ENCODE measurements at regions not wholly inside any gene's neighbourhood (a gene's known extent, or its start where the extent isn't known, plus 50 kb on each side); places are given as distances from the start of the nearest gene placed in this dataset.

DNA sequence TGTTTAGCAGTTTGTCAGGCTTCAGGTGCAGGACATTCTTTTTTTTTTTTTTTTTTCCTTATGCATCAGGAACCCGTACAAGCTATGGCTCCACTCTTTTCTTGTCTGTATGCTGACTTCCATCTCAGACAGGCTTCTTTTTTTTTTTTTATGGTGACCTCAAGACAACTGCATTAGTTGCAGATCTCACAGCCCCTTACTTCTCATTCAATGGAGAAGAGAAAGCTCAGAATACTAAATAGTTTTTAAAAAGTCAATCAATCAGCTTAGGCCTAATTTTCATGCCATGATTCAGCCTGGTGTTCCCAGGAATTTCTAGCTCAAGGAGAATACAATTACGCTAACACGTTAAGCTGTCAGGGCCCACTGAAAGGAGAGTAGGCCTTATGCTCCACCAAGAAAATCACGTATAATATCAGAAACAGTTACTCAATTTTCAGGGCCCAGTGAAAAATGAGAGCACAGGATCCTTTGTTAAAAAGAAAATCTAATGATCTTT lies 1596.0 kb upstream of the MIR17HG start (continued):
- TF ChIP-seq EZH2 (IDR thresholded peaks at IDR 0.05; ENCODE audit: low read depth, unreplicated experiment), result no peak
- no peak for TF ChIP-seq JUNB (IDR thresholded peaks at IDR 0.05; ENCODE audit: unreplicated experiment)
- no peak for TF ChIP-seq CREB1 (CRISPR knock-in tag; IDR thresholded peaks at IDR 0.05; ENCODE audit: low read depth)
- no peak for TF ChIP-seq STAT1 (IDR thresholded peaks at IDR 0.05; ENCODE audit: unreplicated experiment)
- TF ChIP-seq, protein P1, sequence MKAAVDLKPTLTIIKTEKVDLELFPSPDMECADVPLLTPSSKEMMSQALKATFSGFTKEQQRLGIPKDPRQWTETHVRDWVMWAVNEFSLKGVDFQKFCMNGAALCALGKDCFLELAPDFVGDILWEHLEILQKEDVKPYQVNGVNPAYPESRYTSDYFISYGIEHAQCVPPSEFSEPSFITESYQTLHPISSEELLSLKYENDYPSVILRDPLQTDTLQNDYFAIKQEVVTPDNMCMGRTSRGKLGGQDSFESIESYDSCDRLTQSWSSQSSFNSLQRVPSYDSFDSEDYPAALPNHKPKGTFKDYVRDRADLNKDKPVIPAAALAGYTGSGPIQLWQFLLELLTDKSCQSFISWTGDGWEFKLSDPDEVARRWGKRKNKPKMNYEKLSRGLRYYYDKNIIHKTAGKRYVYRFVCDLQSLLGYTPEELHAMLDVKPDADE (IDR thresholded peaks at IDR 0.05), result no peak
- no peak for TF ChIP-seq ZNF114 (CRISPR knock-in tag; IDR thresholded peaks at IDR 0.05)
- TF ChIP-seq NANOG (IDR thresholded peaks at IDR 0.05; ENCODE audit: borderline replicate concordance), result no peak
- TF ChIP-seq, protein P2, sequence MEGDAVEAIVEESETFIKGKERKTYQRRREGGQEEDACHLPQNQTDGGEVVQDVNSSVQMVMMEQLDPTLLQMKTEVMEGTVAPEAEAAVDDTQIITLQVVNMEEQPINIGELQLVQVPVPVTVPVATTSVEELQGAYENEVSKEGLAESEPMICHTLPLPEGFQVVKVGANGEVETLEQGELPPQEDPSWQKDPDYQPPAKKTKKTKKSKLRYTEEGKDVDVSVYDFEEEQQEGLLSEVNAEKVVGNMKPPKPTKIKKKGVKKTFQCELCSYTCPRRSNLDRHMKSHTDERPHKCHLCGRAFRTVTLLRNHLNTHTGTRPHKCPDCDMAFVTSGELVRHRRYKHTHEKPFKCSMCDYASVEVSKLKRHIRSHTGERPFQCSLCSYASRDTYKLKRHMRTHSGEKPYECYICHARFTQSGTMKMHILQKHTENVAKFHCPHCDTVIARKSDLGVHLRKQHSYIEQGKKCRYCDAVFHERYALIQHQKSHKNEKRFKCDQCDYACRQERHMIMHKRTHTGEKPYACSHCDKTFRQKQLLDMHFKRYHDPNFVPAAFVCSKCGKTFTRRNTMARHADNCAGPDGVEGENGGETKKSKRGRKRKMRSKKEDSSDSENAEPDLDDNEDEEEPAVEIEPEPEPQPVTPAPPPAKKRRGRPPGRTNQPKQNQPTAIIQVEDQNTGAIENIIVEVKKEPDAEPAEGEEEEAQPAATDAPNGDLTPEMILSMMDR (conservative IDR thresholded peaks at IDR 0.05; ENCODE audit: low read depth in 2 of 2), result no peak
- TF ChIP-seq, protein P3, sequence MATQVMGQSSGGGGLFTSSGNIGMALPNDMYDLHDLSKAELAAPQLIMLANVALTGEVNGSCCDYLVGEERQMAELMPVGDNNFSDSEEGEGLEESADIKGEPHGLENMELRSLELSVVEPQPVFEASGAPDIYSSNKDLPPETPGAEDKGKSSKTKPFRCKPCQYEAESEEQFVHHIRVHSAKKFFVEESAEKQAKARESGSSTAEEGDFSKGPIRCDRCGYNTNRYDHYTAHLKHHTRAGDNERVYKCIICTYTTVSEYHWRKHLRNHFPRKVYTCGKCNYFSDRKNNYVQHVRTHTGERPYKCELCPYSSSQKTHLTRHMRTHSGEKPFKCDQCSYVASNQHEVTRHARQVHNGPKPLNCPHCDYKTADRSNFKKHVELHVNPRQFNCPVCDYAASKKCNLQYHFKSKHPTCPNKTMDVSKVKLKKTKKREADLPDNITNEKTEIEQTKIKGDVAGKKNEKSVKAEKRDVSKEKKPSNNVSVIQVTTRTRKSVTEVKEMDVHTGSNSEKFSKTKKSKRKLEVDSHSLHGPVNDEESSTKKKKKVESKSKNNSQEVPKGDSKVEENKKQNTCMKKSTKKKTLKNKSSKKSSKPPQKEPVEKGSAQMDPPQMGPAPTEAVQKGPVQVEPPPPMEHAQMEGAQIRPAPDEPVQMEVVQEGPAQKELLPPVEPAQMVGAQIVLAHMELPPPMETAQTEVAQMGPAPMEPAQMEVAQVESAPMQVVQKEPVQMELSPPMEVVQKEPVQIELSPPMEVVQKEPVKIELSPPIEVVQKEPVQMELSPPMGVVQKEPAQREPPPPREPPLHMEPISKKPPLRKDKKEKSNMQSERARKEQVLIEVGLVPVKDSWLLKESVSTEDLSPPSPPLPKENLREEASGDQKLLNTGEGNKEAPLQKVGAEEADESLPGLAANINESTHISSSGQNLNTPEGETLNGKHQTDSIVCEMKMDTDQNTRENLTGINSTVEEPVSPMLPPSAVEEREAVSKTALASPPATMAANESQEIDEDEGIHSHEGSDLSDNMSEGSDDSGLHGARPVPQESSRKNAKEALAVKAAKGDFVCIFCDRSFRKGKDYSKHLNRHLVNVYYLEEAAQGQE (IDR thresholded peaks at IDR 0.05; ENCODE audit: unreplicated experiment), result no peak
- TF ChIP-seq POLR2AphosphoS5 (IDR thresholded peaks at IDR 0.05; ENCODE audit: low read depth), result no peak

DNA sequence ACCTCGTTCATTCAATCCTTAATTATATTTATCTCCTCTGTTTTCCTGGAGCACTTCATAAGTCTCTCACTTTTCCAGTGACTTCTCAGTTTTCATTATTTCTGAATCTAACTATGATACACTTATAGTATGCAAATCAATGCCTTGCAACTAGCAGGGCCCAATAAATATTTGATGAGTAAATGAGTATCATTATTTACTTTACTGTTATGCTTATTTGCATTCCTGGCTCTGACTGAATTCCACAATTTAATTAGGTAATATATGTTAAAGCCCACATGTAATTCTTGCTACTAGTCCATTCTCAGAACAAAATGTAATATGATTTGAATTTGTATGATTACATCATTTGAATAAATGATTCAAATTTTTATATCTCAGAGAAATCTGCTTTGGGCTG lies 1595.1 kb upstream of the MIR17HG start:
- no peak overlapping the region for H3K4me2 ChIP-seq
- Mint-ChIP-seq H3K36me3 (ENCODE audit: low read depth) (peaks cover 13% of the 10 kb centered on the region; the same call in 2 of the 3 replicates), H3K4me1 (no peaks in the 10 kb centered on the region), H3K27me3 (ENCODE audit: insufficient read depth, low read depth, poor library complexity) (peaks cover 1% of the 10 kb centered on the region), H3K9me3 (peaks cover 13% of the 10 kb centered on the region), H3K4me3 (no peak overlapping the region), H3K27ac (no peak overlapping the region)
- no peaks in the 10 kb centered on the region for H4K20me1 ChIP-seq (replicated peaks; ENCODE audit: insufficient read depth)
- H3K27me3 ChIP-seq (ENCODE audit: insufficient read depth), result no peaks in the 10 kb centered on the region
- H3K4me1 ChIP-seq (ENCODE audit: insufficient read depth), result no peaks in the 10 kb centered on the region
- H3K79me2 ChIP-seq (replicated peaks; ENCODE audit: insufficient read depth), result no peaks in the 10 kb centered on the region
- no peak overlapping the region for H3K27ac ChIP-seq (ENCODE audit: low read depth)
- H3F3A ChIP-seq (replicated peaks; ENCODE audit: low read depth), result no peaks in the 10 kb centered on the region
- H3K36me3 ChIP-seq (ENCODE audit: insufficient read depth), result peaks cover 16% of the 10 kb centered on the region
- DNase-seq (ENCODE audit: low spot score), result no peak
- ATAC-seq, result no peak
- no peaks in the 10 kb centered on the region for H3K9me2 ChIP-seq (ENCODE audit: insufficient read depth)
- no peak overlapping the region for H2AFZ ChIP-seq
- no peak overlapping the region for H3K4me3 ChIP-seq
- TF ChIP-seq JUNB (IDR thresholded peaks at IDR 0.05; ENCODE audit: unreplicated experiment) (no peak), EZH2phosphoT487 (IDR thresholded peaks at IDR 0.05; ENCODE audit: unreplicated experiment) (no peak), CREB1 (CRISPR knock-in tag; IDR thresholded peaks at IDR 0.05; ENCODE audit: low read depth) (no peak), NANOG (IDR thresholded peaks at IDR 0.05; ENCODE audit: borderline replicate concordance) (no peak), EZH2 (IDR thresholded peaks at IDR 0.05; ENCODE audit: low read depth, unreplicated experiment) (no peak), ZNF331 (CRISPR knock-in tag; IDR thresholded peaks at IDR 0.05; ENCODE audit: low read depth) (no peak), ZNF114 (CRISPR knock-in tag; IDR thresholded peaks at IDR 0.05) (no peak)
- TF ChIP-seq, protein P2 (conservative IDR thresholded peaks at IDR 0.05; ENCODE audit: low read depth in 2 of 2), result no peak
- TF ChIP-seq, protein P1 (IDR thresholded peaks at IDR 0.05), result no peak

Measured in GM23338 (cell line).